ENCODE measurements at regions not wholly inside any gene's neighbourhood (a gene's known extent, or its start where the extent isn't known, plus 50 kb on each side); places are given as distances from the start of the nearest gene placed in this dataset.

- Mint-ChIP-seq H3K27ac (no peak overlapping the region), H3K9me3 (no peaks in the 10 kb centered on the region), H3K36me3 (no peaks in the 10 kb centered on the region)
- ATAC-seq (no peak), DNase-seq (ENCODE audit: low spot score in 2 of 2) (no peak)
Measured at GRCh38 chr10:6776170-6776569, 196.1 kb upstream of the PRKCQ start.

- no peak for ATAC-seq
- no peaks in the 10 kb centered on the region for H3K36me3 Mint-ChIP-seq
- H3K9me3 Mint-ChIP-seq, result peaks cover 0 to 3% of the 10 kb centered on the region in 2 donors
- DNase-seq (ENCODE audit: low spot score in 2 of 2), result no peak
- H3K27ac Mint-ChIP-seq, result no peak overlapping the region
Measured at GRCh38 chr10:6774406-6774805, 194.3 kb upstream of the PRKCQ start.

- no peaks in the 10 kb centered on the region for H3K36me3 Mint-ChIP-seq
- H3K9me3 Mint-ChIP-seq, result peaks cover 0 to 3% of the 10 kb centered on the region in 2 donors
- ATAC-seq (no peak), DNase-seq (ENCODE audit: low spot score in 2 of 2) (no peak)
- H3K27ac Mint-ChIP-seq, result no peak overlapping the region
Measured at GRCh38 chr10:6771331-6771730, 191.3 kb upstream of the PRKCQ start.

- H3K36me3 Mint-ChIP-seq, result no peaks in the 10 kb centered on the region
- no peak for DNase-seq (ENCODE audit: low spot score in 2 of 2)
- H3K9me3 Mint-ChIP-seq, result peaks cover 0 to 3% of the 10 kb centered on the region in 2 donors
- ATAC-seq, result no peak
- H3K27ac Mint-ChIP-seq, result no peak overlapping the region
Measured at GRCh38 chr10:6770846-6771245, 190.8 kb upstream of the PRKCQ start.

- DNase-seq (ENCODE audit: low spot score in 2 of 2), result no peak
- H3K27ac Mint-ChIP-seq, result no peak overlapping the region
- H3K36me3 Mint-ChIP-seq, result no peaks in the 10 kb centered on the region
- H3K9me3 Mint-ChIP-seq, result peaks cover 0 to 3% of the 10 kb centered on the region in 2 donors
- peak in 1 of 2 donors; percentile 26 for ATAC-seq
Measured at GRCh38 chr10:6769704-6770417, 189.8 kb upstream of the PRKCQ start.

- ATAC-seq (no peak), DNase-seq (ENCODE audit: low spot score in 2 of 2) (no peak)
- Mint-ChIP-seq H3K9me3 (peaks cover 0 to 3% of the 10 kb centered on the region in 2 donors), H3K36me3 (no peaks in the 10 kb centered on the region), H3K27ac (no peak overlapping the region)
Measured at GRCh38 chr10:6766131-6766801, 186.2 kb upstream of the PRKCQ start.

GRCh38 chr10:6763423-6763822 is 183.3 kb upstream of the PRKCQ start:
- no peaks in the 10 kb centered on the region for H3K9me3 Mint-ChIP-seq
- no peaks in the 10 kb centered on the region for H3K36me3 Mint-ChIP-seq
- H3K27ac Mint-ChIP-seq, result no peak overlapping the region
- no peak for DNase-seq (ENCODE audit: low spot score in 2 of 2)
- no peak for ATAC-seq

GRCh38 chr10:6763001-6763400 is 182.9 kb upstream of the PRKCQ start:
- ATAC-seq, result no peak
- no peak overlapping the region for H3K27ac Mint-ChIP-seq
- H3K36me3 Mint-ChIP-seq, result no peaks in the 10 kb centered on the region
- no peaks in the 10 kb centered on the region for H3K9me3 Mint-ChIP-seq
- no peak for DNase-seq (ENCODE audit: low spot score in 2 of 2)

GRCh38 chr10:6759961-6760360 is 179.9 kb upstream of the PRKCQ start:
- no peaks in the 10 kb centered on the region for H3K36me3 Mint-ChIP-seq
- ATAC-seq (no peak), DNase-seq (ENCODE audit: low spot score in 2 of 2) (no peak)
- no peaks in the 10 kb centered on the region for H3K9me3 Mint-ChIP-seq
- H3K27ac Mint-ChIP-seq, result no peak overlapping the region

- H3K27ac Mint-ChIP-seq, result no peak overlapping the region
- no peak for DNase-seq (ENCODE audit: low spot score in 2 of 2)
- ATAC-seq, result no peak
- H3K9me3 Mint-ChIP-seq, result no peaks in the 10 kb centered on the region
- no peaks in the 10 kb centered on the region for H3K36me3 Mint-ChIP-seq
Measured at GRCh38 chr10:6757158-6757557, 177.1 kb upstream of the PRKCQ start.

- no peaks in the 10 kb centered on the region for H3K9me3 Mint-ChIP-seq
- no peaks in the 10 kb centered on the region for H3K36me3 Mint-ChIP-seq
- DNase-seq (ENCODE audit: low spot score in 2 of 2) (no peak), ATAC-seq (no peak)
- H3K27ac Mint-ChIP-seq, result no peak overlapping the region
Measured at GRCh38 chr10:6756716-6757115, 176.6 kb upstream of the PRKCQ start.

GRCh38 chr10:6755781-6756460 is 175.8 kb upstream of the PRKCQ start:
- DNase-seq (ENCODE audit: low spot score in 2 of 2) (no peak), ATAC-seq (peak in 1 of 2 donors; percentile 86)
- no peaks in the 10 kb centered on the region for H3K36me3 Mint-ChIP-seq
- H3K27ac Mint-ChIP-seq, result no peak overlapping the region
- peaks cover 0 to 5% of the 10 kb centered on the region in 2 donors for H3K9me3 Mint-ChIP-seq

GRCh38 chr10:6753644-6754043 is 173.6 kb upstream of the PRKCQ start:
- H3K36me3 Mint-ChIP-seq, result no peaks in the 10 kb centered on the region
- no peak for DNase-seq (ENCODE audit: low spot score in 2 of 2)
- no peak overlapping the region for H3K27ac Mint-ChIP-seq
- no peak for ATAC-seq
- H3K9me3 Mint-ChIP-seq, result peaks cover 4 to 11% of the 10 kb centered on the region in 2 donors

- H3K9me3 Mint-ChIP-seq, result peaks cover 4 to 11% of the 10 kb centered on the region in 2 donors
- no peak overlapping the region for H3K27ac Mint-ChIP-seq
- no peak for DNase-seq (ENCODE audit: low spot score in 2 of 2)
- H3K36me3 Mint-ChIP-seq, result no peaks in the 10 kb centered on the region
- no peak for ATAC-seq
Measured at GRCh38 chr10:6751363-6751762, 171.3 kb upstream of the PRKCQ start.

- peak in 1 of 2 donors; percentile 28 for ATAC-seq
- no peak overlapping the region for H3K27ac Mint-ChIP-seq
- no peaks in the 10 kb centered on the region for H3K36me3 Mint-ChIP-seq
- no peak for DNase-seq (ENCODE audit: low spot score in 2 of 2)
- H3K9me3 Mint-ChIP-seq, result peaks cover 4 to 11% of the 10 kb centered on the region in 2 donors
Measured at GRCh38 chr10:6748981-6749635, 169.0 kb upstream of the PRKCQ start.

- H3K27ac Mint-ChIP-seq, result no peak overlapping the region
- H3K9me3 Mint-ChIP-seq, result peaks cover 4 to 11% of the 10 kb centered on the region in 2 donors
- DNase-seq (ENCODE audit: low spot score in 2 of 2) (no peak), ATAC-seq (no peak)
- no peaks in the 10 kb centered on the region for H3K36me3 Mint-ChIP-seq
Measured at GRCh38 chr10:6748029-6748428, 168.0 kb upstream of the PRKCQ start.

GRCh38 chr10:6746782-6747181 is 166.7 kb upstream of the PRKCQ start:
- ATAC-seq (no peak), DNase-seq (ENCODE audit: low spot score in 2 of 2) (no peak)
- Mint-ChIP-seq H3K9me3 (peaks cover 4 to 11% of the 10 kb centered on the region in 2 donors), H3K36me3 (no peaks in the 10 kb centered on the region), H3K27ac (no peak overlapping the region)

Measured in activated naive CD4-positive, alpha-beta T cell treated with anti-CD3 and anti-CD28 coated beads, Interleukin-2, amount 50 U/mL, for 72 hours (primary cell).